ENCODE measurements at regions not wholly inside any gene's neighbourhood (a gene's known extent, or its start where the extent isn't known, plus 50 kb on each side); places are given as distances from the start of the nearest gene placed in this dataset.
A peak's percentile ranks its signal among the peaks of the same experiment; 100 is the strongest.
"Not testable (repeated sequence)": the region's sequence is repeated elsewhere in the genome, so short reads cannot be mapped to it uniquely, and the experiment has no call there.

- DNase-seq (ENCODE audit: low spot score), result no peak
Observed at GRCh38 chr6:51477711-51478311, 609.6 kb downstream of the PKHD1 start.

GRCh38 chr6:51479296-51479695, 608.1 kb downstream of the PKHD1 start:
- no peak for DNase-seq (ENCODE audit: low spot score)

DNA sequence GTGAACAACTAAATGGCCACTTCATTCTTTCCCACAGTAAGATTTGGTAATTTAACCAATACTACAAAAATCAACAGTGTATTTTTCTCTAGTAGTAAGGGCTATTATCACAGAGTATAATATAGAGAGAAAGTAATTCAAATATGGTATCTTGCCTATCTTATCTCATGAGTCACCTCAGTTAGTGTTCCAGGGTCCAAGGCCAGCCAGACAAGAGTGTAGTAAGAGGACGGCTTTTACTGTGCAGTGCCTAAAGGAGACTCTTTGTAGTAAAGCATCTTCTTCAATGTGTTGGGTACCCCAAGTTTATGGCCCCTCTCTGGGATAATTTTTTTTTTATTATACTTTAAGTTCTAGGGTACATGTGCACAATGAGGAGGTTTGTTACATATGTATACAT, 607.4 kb downstream of the PKHD1 start:
- DNase-seq (ENCODE audit: low spot score), result no peak

DNA sequence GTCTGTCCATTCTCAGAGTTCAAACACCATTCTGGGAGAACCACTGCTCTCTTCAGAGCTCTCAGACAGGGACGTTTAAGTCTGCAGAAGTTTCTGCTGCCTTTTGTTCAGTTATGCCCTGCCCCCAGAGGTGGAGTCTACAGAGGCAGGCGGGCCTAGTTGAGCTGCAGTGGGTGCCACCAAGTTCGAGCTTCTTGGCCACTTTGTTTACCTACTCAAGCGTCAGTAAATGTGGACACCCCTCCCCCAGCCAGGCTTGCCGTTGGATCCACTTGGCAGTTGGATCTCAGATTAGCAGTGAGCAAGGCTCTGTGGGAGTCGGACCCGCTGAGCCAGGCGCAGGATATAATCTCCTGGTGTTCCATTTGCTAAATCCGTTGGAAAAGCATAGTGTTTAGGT, 601.5 kb downstream of the PKHD1 start:
- DNase-seq (ENCODE audit: low spot score), result not testable (repeated sequence)

DNA sequence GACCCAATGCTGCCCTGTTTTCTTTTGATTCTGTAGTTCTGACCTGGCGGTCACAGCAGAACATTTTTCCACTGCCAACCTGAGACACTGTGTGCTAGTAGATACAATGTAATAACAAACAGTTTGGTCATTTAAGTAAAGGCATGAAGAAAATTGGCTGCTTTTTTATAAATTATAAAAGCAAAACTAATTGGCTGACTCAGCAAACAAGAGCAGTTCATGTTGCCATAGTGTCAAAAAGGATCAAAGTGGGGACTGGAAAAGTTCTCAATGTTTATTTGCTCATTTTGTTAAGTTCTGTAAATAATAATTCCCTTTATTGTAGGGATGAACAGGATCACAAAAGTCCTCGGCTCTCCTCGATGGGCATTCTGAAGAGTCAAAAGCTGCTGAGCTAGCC, 599.5 kb downstream of the PKHD1 start:
- no peak for DNase-seq (ENCODE audit: low spot score)

DNA sequence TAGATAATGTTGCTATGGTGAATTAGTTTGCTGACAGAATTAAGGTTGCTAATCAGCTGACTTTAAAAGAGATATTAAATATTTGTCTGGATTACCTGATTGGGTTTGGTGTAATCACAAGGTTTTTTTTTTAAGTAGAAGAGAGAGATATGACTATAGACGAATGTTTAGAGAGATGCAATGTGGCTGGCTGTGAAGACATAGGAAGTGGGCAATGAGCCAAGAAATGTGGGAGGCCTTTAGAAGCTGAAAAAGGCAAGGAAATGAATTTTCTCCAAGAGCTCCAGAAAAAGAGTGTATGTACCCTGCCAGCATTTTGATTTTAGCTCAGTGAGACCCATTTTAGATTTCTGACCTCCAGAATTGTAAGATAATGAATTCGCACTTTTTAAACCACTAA, 598.3 kb downstream of the PKHD1 start:
- DNase-seq (ENCODE audit: low spot score), result no peak

DNA sequence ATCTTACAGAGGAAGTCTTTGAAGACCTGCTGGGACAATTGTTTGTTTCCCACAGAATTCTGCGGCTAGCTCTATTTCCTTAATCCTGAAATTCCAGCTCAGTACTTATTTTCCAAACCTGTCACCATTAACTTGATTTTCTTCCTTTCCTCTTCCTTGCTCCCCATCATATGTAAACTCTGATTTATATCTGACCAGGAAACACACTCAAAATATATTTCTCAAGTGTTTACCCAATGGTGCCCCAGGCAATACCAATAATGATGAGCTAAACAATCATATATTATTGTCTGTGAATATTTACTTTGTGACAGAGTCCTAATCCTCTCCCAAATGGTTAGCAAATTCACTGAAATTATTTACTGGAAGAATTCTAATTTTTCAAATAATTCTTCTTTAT, 597.3 kb downstream of the PKHD1 start:
- DNase-seq (ENCODE audit: low spot score), result no peak

GRCh38 chr6:51494342-51494741, 593.1 kb downstream of the PKHD1 start:
- DNase-seq (ENCODE audit: low spot score), result no peak

- DNase-seq (ENCODE audit: low spot score), result no peak
Observed at GRCh38 chr6:51495096-51495495, 592.3 kb downstream of the PKHD1 start.

DNA sequence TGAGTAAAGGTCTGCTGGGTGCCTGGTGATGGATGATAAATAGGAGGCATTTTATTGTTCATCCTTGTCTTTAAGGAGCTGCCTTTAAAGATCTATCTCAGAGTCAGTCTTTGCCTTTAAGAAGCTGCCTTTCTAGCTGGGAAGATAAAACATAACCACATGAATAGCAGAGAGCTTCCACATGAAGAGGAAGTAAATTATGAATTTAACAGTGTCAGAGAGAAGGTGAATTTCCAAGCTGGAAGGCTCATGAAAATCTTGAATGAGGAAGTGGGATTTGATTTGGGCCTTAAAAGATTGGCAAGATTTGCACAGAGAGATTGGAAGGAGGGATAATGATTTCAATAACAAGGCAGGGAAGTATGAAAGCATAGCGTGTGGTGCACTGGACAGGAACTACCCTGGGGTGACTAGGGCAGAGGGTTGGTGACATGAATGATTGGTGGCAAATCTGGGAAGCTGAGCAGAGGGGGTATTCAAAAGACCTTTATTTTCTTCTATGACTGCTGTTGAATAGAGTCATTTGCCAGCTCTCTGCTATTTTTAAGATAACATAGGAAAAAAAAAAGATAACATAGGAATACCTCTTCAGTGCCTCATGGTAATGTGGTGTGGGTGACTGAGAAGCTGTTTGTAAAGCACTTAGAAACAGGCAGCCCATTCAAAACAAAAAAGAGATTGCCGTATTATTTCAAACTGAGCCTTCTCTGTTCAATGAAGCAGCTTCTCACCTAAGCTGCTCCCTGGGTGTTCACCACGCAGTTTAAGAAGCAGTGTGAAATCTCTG, 591.6 kb downstream of the PKHD1 start:
- DNase-seq (ENCODE audit: low spot score), result no peak

- DNase-seq (ENCODE audit: low spot score), result no peak
Observed at GRCh38 chr6:51502996-51503395, 584.4 kb downstream of the PKHD1 start.

DNA sequence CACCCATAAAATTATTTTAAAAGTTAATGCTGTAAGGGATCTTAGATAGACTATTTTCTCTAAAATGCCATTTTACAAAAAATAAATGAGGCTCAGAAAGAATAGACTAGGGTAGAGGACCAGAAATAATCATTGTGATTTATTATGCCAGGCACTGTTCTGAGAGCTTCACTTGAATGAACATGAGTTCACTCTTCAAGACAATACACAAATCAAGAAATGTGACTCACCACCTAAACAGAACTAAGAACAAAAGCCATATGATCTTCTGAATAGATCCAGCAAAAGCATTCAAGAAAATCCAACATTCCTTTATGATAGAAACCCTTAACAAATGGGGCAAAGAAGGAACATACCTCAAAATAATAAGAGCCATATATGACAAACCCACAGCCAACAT, 582.0 kb downstream of the PKHD1 start:
- DNase-seq (ENCODE audit: low spot score), result no peak

DNA sequence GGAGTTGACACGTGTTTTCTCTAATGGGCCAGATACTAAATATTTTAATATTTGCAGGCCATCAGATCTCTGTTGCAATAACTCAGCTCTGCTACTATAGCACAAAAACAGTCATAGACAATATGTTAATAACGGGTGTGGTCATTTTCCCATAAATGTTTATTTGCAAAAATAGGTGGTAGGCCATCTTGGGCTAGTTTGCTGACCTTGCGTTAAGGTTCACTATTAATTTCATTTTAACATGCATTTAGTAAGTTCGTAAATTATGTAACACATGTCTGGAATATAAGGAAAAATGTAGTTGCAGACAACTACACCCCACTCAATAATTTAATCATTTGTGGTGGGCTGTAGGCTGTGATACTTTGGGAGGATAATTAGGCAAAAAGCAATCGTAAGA, 577.8 kb downstream of the PKHD1 start:
- DNase-seq (ENCODE audit: low spot score), result no peak

- DNase-seq (ENCODE audit: low spot score), result no peak
Observed at GRCh38 chr6:51511081-51511480, 576.3 kb downstream of the PKHD1 start.

DNA sequence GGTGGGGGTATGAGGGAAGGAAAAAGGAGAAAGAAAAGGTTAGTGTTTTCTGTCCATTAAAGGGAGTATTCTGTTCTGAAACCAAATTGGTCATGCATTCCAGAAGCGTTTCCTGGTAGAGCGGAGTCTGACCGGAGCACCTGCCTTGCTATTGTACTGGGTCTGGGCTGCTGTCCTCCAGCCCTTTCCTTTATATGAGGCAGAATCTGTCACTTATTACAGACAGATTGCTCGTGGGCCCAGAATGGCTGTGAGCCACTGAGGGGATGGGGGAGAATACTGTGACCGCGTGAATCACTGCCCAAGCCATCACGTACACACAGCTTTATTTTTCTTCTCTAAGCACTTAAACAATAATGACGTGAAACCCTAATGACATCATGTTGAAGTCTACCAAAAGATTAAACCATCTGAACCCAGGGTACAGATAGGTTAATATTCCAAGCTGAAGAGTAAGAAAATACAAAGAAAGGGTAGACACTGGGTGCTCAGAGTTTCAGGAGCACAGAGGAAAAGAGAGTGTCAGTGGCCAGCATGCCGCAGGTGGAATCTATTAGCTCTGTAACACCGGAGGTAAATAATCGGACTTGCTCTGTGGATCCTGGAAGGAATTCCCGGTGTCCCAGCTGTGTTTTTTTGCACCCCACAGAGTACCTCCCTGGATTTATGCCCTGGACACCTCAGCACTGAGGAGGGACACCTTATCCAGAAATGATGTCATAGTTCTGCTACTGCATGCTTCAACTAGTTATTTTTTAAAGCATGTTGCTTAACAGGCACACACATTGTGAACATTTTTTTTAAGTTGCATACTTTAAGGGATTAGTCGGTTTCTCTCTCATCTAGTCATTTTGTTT, 573.3 kb downstream of the PKHD1 start:
- peak; percentile 25 for DNase-seq (ENCODE audit: low spot score)

DNA sequence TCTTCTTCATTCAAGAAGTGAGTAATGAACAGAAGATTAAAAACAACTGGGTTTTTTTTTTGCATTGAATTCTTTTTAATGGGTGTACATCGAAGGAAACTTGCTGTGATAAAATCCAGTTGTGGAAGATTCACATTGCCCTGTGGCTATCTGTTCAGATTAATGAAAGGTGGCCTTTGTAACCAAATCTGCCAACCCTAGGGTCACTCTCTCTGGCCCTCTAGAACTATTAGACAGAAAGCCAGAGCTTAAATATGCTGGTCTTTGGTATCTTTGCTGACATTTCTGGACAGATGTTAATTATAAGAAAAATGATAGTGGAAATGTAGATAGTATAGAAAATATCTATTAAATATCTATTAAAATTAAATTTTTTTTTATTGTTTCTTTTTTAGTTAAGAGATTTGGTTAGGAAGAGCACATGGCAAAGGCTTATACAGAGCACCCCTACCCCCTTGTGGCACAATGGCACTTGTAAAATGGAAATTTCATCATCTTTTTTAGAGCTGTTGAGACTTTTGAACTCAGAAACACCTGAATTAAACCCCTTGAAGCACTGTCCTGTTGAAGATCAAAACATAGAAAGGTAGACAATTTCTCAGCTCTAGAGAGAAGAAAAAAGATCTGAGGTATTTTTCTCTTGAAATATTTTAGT, 572.5 kb downstream of the PKHD1 start:
- DNase-seq (ENCODE audit: low spot score), result no peak

DNA sequence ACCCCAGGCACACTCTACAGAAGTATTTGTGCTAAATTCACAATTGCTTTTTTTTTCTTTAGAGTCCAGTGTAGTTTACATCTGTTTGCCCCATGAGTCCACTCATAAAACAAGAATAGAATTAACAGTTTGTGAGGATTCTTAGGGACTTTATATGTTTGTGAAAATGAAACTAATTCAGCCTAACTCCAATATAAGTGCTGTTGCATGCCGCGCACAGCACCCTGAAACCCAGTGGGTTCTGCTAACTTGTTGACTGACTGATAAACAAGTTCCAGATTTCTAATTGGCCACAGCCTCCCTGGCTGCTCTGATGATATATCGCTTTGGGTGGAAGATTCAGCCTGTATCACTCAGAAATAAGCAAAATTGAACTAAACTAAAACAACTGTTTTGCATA, 561.4 kb downstream of the PKHD1 start:
- DNase-seq (ENCODE audit: low spot score), result no peak

DNA sequence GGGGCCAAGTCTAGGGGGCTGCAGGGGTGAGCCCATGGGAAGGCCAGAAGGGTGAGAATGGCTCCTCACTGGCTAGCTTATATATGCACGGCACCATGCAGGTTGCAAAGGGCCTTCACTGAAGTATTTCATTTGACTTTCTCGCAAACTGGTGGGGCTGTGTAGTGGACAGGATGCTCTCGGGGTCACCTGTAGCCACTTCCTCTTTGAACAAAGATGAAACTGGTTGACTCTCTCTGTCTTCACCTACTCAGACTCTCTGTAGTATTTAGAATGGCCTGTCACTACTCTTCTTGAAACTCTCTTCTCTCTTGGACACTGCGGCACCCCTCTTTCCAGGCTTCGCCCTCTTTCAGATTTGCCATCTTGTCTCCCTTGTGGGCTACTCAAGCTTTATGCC, 560.5 kb downstream of the PKHD1 start:
- no peak for DNase-seq (ENCODE audit: low spot score)

DNA sequence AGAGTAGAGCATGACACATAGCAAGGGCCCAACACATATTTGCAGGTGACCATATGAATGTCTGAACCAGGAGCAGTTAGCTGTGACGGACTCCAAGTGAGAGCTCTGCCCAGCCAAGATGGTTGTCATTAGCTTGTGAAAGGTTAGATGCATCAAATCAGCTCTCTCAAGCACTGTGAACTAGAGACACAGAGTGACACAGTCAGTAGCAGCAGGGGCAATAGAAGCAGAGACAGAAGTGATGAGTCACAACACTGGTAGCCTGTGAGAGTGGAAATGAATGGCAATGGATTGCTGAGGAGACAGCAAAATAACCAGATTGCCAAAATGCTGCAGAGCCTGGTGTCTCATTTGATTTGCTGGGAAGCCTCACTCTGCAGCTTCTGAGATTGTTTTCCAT, 558.9 kb downstream of the PKHD1 start:
- DNase-seq (ENCODE audit: low spot score), result no peak

DNA sequence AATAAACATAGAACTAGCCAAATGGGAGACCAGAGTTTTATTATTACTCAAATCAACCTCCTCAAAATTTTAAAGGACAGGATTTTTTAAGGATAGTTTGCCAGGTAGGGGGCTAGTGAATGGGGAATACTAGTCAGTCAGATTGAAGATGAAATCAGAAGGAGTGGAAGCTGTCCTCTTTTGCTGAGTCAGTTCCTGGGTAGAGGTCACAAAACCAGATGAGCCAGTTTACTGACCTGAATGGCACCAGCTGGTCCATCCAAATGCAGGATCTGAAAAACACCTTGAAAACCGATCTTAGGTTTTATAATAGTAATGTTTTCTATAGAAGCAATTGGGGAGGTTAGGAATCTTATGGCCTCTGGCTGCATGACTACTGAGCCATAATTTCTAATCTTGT, 558.2 kb downstream of the PKHD1 start:
- DNase-seq (ENCODE audit: low spot score), result no peak

DNA sequence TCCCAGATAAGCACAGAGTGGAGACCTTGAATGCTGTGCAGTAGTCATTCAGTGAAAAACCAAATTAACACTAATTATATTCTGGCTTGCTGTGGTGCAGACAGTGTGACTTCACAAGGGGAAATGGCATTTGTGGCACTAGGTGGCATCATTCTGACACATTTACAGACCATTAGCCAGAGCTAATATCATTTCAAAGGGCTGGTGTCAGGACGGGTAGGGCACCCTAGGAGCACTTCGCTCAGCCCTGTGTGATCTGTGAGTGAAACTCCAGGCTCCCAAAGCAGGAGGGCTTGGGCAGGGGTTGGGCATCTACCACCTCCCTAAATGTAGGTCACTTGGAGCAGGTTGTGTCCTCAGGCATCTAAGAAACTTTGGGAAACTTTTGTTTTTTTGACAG, 555.8 kb downstream of the PKHD1 start:
- DNase-seq (ENCODE audit: low spot score), result no peak

DNA sequence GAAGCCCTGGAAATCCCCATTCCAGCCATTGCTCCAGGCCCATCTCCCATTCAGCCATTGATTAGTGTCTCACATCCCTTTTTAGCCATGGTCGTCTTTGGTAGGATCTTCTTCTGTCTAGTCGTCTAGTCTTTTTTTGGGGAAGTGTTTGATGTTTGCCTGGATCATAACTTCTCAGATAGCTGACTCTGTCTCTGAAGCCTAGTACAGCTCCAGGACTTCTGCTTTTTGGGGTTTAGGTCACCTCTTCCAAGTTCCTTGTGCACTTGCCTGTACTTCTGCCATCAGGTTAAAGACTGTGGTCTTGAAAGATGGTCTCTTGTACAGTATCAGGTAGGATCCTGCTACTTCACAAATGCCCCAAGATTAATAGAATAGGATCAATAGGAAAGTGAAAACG, 553.5 kb downstream of the PKHD1 start:
- DNase-seq (ENCODE audit: low spot score), result no peak
